Memory B cell (primary cell): ENCODE measurements at regions not wholly inside any gene's neighbourhood (a gene's known extent, or its start where the extent isn't known, plus 50 kb on each side); places are given as distances from the start of the nearest gene placed in this dataset.

ENCODE experiments used
- ATAC-seq: fragments of 150-1000 bp; cut with Tn5 transposase; 2 replicates; pipeline ENCODE4 v1.10.0; 2021; ENCODE audit warnings: low read depth, mild to moderate bottlenecking, moderate library complexity
- DNase-seq, 2 donors: peaks; one replicate each; pipeline ENCODE4 v3.0.0; 2022; ENCODE audit warnings: low spot score in 2 of 2
- H3K27ac Mint-ChIP-seq: one replicate; pipeline ENCODE4 v1.8.0; 2022; ENCODE audit warnings: mild to moderate bottlenecking, moderate library complexity, mixed read lengths
- H3K27me3 Mint-ChIP-seq: one replicate; pipeline ENCODE4 v1.8.0; 2022; ENCODE audit warnings: mixed read lengths
- H3K36me3 Mint-ChIP-seq: one replicate; pipeline ENCODE4 v1.8.0; 2022; ENCODE audit warnings: mild to moderate bottlenecking, mixed read lengths
- H3K4me1 Mint-ChIP-seq: one replicate; pipeline ENCODE4 v1.8.0; 2022; ENCODE audit warnings: mixed read lengths
- H3K4me3 Mint-ChIP-seq: one replicate; pipeline ENCODE4 v1.8.0; 2022; ENCODE audit warnings: mild to moderate bottlenecking, moderate library complexity, mixed read lengths
- H3K9me3 Mint-ChIP-seq: one replicate; pipeline ENCODE4 v1.8.0; 2022; ENCODE audit warnings: mixed read lengths

GRCh38 chr20:7313047-7313446 lies 545.6 kb downstream of the BMP2 start:
- Mint-ChIP-seq H3K4me3 (no peak overlapping the region), H3K27ac (no peak overlapping the region), H3K4me1 (no peaks in the 10 kb centered on the region), H3K36me3 (no peaks in the 10 kb centered on the region), H3K9me3 (peaks cover 9% of the 10 kb centered on the region), H3K27me3 (no peaks in the 10 kb centered on the region)
- ATAC-seq: no peak
- no peak for DNase-seq

GRCh38 chr20:7323957-7324356 lies 556.5 kb downstream of the BMP2 start:
- Mint-ChIP-seq H3K4me1 (no peaks in the 10 kb centered on the region), H3K27ac (no peak overlapping the region), H3K9me3 (peaks cover 20% of the 10 kb centered on the region), H3K27me3 (no peaks in the 10 kb centered on the region), H3K36me3 (no peaks in the 10 kb centered on the region), H3K4me3 (no peak overlapping the region)
- DNase-seq (no peak), ATAC-seq (no peak)

GRCh38 chr20:7327810-7328209 lies 560.3 kb downstream of the BMP2 start:
- no peaks in the 10 kb centered on the region for H3K27me3 Mint-ChIP-seq
- DNase-seq: no peak
- H3K4me3 Mint-ChIP-seq: no peak overlapping the region
- peaks cover 13% of the 10 kb centered on the region for H3K9me3 Mint-ChIP-seq
- no peaks in the 10 kb centered on the region for H3K36me3 Mint-ChIP-seq
- no peaks in the 10 kb centered on the region for H3K4me1 Mint-ChIP-seq
- no peak overlapping the region for H3K27ac Mint-ChIP-seq
- no peak for ATAC-seq

- Mint-ChIP-seq H3K4me3 (no peak overlapping the region), H3K9me3 (peaks cover 9% of the 10 kb centered on the region), H3K27ac (no peak overlapping the region), H3K4me1 (no peaks in the 10 kb centered on the region), H3K27me3 (no peaks in the 10 kb centered on the region), H3K36me3 (no peaks in the 10 kb centered on the region)
- DNase-seq (no peak), ATAC-seq (no peak)
Measured at GRCh38 chr20:7330850-7331249, 563.4 kb downstream of the BMP2 start.

GRCh38 chr20:7332169-7332568 lies 564.7 kb downstream of the BMP2 start:
- DNase-seq: no peak
- H3K27ac Mint-ChIP-seq: no peak overlapping the region
- H3K4me3 Mint-ChIP-seq: no peak overlapping the region
- peaks cover 4% of the 10 kb centered on the region for H3K9me3 Mint-ChIP-seq
- no peaks in the 10 kb centered on the region for H3K4me1 Mint-ChIP-seq
- no peak for ATAC-seq
- H3K27me3 Mint-ChIP-seq: no peaks in the 10 kb centered on the region
- H3K36me3 Mint-ChIP-seq: no peaks in the 10 kb centered on the region

GRCh38 chr20:7333841-7334240 lies 566.4 kb downstream of the BMP2 start:
- no peak for DNase-seq
- no peaks in the 10 kb centered on the region for H3K36me3 Mint-ChIP-seq
- no peak for ATAC-seq
- no peak overlapping the region for H3K27ac Mint-ChIP-seq
- peaks cover 2% of the 10 kb centered on the region for H3K9me3 Mint-ChIP-seq
- no peaks in the 10 kb centered on the region for H3K27me3 Mint-ChIP-seq
- H3K4me3 Mint-ChIP-seq: no peak overlapping the region
- no peaks in the 10 kb centered on the region for H3K4me1 Mint-ChIP-seq

- Mint-ChIP-seq H3K4me1 (no peaks in the 10 kb centered on the region), H3K36me3 (no peaks in the 10 kb centered on the region), H3K27me3 (no peaks in the 10 kb centered on the region), H3K4me3 (no peak overlapping the region), H3K27ac (no peak overlapping the region), H3K9me3 (peaks cover 8% of the 10 kb centered on the region)
- DNase-seq (no peak), ATAC-seq (no peak)
Measured at GRCh38 chr20:7346026-7346425, 578.5 kb downstream of the BMP2 start.

GRCh38 chr20:7346562-7346961 lies 579.1 kb downstream of the BMP2 start:
- Mint-ChIP-seq H3K4me3 (no peak overlapping the region), H3K4me1 (no peaks in the 10 kb centered on the region), H3K36me3 (no peaks in the 10 kb centered on the region), H3K9me3 (peaks cover 9% of the 10 kb centered on the region), H3K27ac (no peak overlapping the region), H3K27me3 (no peaks in the 10 kb centered on the region)
- ATAC-seq (no peak), DNase-seq (no peak)

- DNase-seq (no peak), ATAC-seq (no peak)
- no peaks in the 10 kb centered on the region for H3K27me3 Mint-ChIP-seq
- H3K27ac Mint-ChIP-seq: no peak overlapping the region
- H3K9me3 Mint-ChIP-seq: peaks cover 9% of the 10 kb centered on the region
- no peaks in the 10 kb centered on the region for H3K36me3 Mint-ChIP-seq
- no peaks in the 10 kb centered on the region for H3K4me1 Mint-ChIP-seq
- H3K4me3 Mint-ChIP-seq: no peak overlapping the region
Measured at GRCh38 chr20:7347409-7347808, 579.9 kb downstream of the BMP2 start.

- Mint-ChIP-seq H3K36me3 (no peaks in the 10 kb centered on the region), H3K9me3 (peaks cover 9% of the 10 kb centered on the region), H3K4me3 (no peak overlapping the region), H3K4me1 (no peaks in the 10 kb centered on the region), H3K27me3 (no peaks in the 10 kb centered on the region), H3K27ac (no peak overlapping the region)
- DNase-seq (no peak), ATAC-seq (no peak)
Measured at GRCh38 chr20:7348253-7348652, 580.8 kb downstream of the BMP2 start.

- Mint-ChIP-seq H3K27me3 (no peaks in the 10 kb centered on the region), H3K4me1 (no peaks in the 10 kb centered on the region), H3K4me3 (no peak overlapping the region), H3K27ac (no peak overlapping the region), H3K36me3 (no peaks in the 10 kb centered on the region), H3K9me3 (peaks cover 8% of the 10 kb centered on the region)
- DNase-seq (no peak), ATAC-seq (no peak)
Measured at GRCh38 chr20:7352165-7352564, 584.7 kb downstream of the BMP2 start.

- H3K27ac Mint-ChIP-seq: no peak overlapping the region
Measured at GRCh38 chr20:7355051-7355450, 585.2 kb downstream of the HAO1 start.

GRCh38 chr20:7358670-7359069 lies 581.6 kb downstream of the HAO1 start:
- peaks cover 4% of the 10 kb centered on the region for H3K9me3 Mint-ChIP-seq
- H3K4me3 Mint-ChIP-seq: no peak overlapping the region
- H3K4me1 Mint-ChIP-seq: no peaks in the 10 kb centered on the region
- no peaks in the 10 kb centered on the region for H3K27me3 Mint-ChIP-seq
- ATAC-seq (no peak), DNase-seq (no peak)
- H3K27ac Mint-ChIP-seq: no peak overlapping the region
- no peaks in the 10 kb centered on the region for H3K36me3 Mint-ChIP-seq

More at GRCh38 chr20:7355051-7355450, 585.2 kb downstream of the HAO1 start:
- DNase-seq (no peak), ATAC-seq (no peak)
- Mint-ChIP-seq H3K4me1 (no peaks in the 10 kb centered on the region), H3K9me3 (peaks cover 10% of the 10 kb centered on the region), H3K4me3 (no peak overlapping the region), H3K36me3 (no peaks in the 10 kb centered on the region), H3K27me3 (no peaks in the 10 kb centered on the region)

- Mint-ChIP-seq H3K9me3 (peaks cover 9% of the 10 kb centered on the region), H3K27ac (no peak overlapping the region), H3K4me3 (no peak overlapping the region), H3K27me3 (no peaks in the 10 kb centered on the region), H3K4me1 (no peaks in the 10 kb centered on the region), H3K36me3 (no peaks in the 10 kb centered on the region)
- DNase-seq (no peak), ATAC-seq (no peak)
Measured at GRCh38 chr20:7359739-7360138, 580.5 kb downstream of the HAO1 start.

- Mint-ChIP-seq H3K9me3 (peaks cover 9% of the 10 kb centered on the region), H3K4me1 (no peaks in the 10 kb centered on the region), H3K27ac (no peak overlapping the region), H3K36me3 (no peaks in the 10 kb centered on the region), H3K27me3 (no peaks in the 10 kb centered on the region), H3K4me3 (no peak overlapping the region)
- ATAC-seq (no peak), DNase-seq (no peak)
Measured at GRCh38 chr20:7361321-7361720, 578.9 kb downstream of the HAO1 start.

- no peak overlapping the region for H3K27ac Mint-ChIP-seq
- no peaks in the 10 kb centered on the region for H3K36me3 Mint-ChIP-seq
- no peak overlapping the region for H3K4me3 Mint-ChIP-seq
- no peaks in the 10 kb centered on the region for H3K4me1 Mint-ChIP-seq
- no peak for ATAC-seq
- peaks cover 9% of the 10 kb centered on the region for H3K9me3 Mint-ChIP-seq
- DNase-seq: no peak
- no peaks in the 10 kb centered on the region for H3K27me3 Mint-ChIP-seq
Measured at GRCh38 chr20:7361931-7362330, 578.3 kb downstream of the HAO1 start.
